Subcutaneous abdominal adipose tissue (tissue), 5 donors: ENCODE measurements at regions not wholly inside any gene's neighbourhood (a gene's known extent, or its start where the extent isn't known, plus 50 kb on each side); places are given as distances from the start of the nearest gene placed in this dataset.

ENCODE experiments used
- H3K27ac ChIP-seq: one replicate; pipeline ENCODE4 v1.7.0; 2013; ENCODE audit warnings: low read depth, mild to moderate bottlenecking, inconsistent platforms, low read length, moderate library complexity
- H3K27me3 ChIP-seq, 5 donors: one replicate each; pipeline ENCODE4 v1.7.0; 2013; ENCODE audit warnings: low read length in 5 of 5, inconsistent platforms in 1 of 5; ENCODE audit not compliant: control insufficient read depth in 5 of 5, insufficient read depth in 4 of 5
- H3K36me3 ChIP-seq, 5 donors: one replicate each; pipeline ENCODE4 v1.7.0; 2013; ENCODE audit warnings: low read length in 5 of 5; ENCODE audit not compliant: control insufficient read depth in 5 of 5, insufficient read depth in 5 of 5
- H3K4me1 ChIP-seq, 5 donors: one replicate each; pipeline ENCODE4 v1.7.0; 2013; ENCODE audit warnings: low read length in 5 of 5, mild to moderate bottlenecking in 3 of 5, moderate library complexity in 1 of 5; ENCODE audit not compliant: control insufficient read depth in 5 of 5, insufficient read depth in 5 of 5
- H3K4me3 ChIP-seq, 5 donors: one replicate each; pipeline ENCODE4 v1.7.0; 2013; ENCODE audit warnings: low read length in 5 of 5, low read depth in 1 of 5
- H3K9ac ChIP-seq, 5 donors: one replicate each; pipeline ENCODE4 v1.7.0; 2013; ENCODE audit warnings: low read length in 5 of 5, mild to moderate bottlenecking in 4 of 5, moderate library complexity in 3 of 5
- H3K9me3 ChIP-seq, 5 donors: one replicate each; pipeline ENCODE4 v1.7.0; 2013; ENCODE audit warnings: low read length in 5 of 5; ENCODE audit not compliant: control insufficient read depth in 5 of 5
- donor health status: healthy.
- donor health status: healthy.
- donor health status: healthy.
- donor health status: healthy.
- donor health status: healthy.

- no peak overlapping the region for H3K27ac ChIP-seq
- H3K9me3 ChIP-seq = no peaks in the 10 kb centered on the region
- H3K36me3 ChIP-seq = no peaks in the 10 kb centered on the region
- H3K27me3 ChIP-seq = no peaks in the 10 kb centered on the region
- H3K9ac ChIP-seq = no peak overlapping the region
- no peak overlapping the region for H3K4me3 ChIP-seq
- H3K4me1 ChIP-seq = no peaks in the 10 kb centered on the region
These were observed 376.8 kb upstream of the PHF14 start for GRCh38 chr7:10596827-10597226.

GRCh38 chr7:10604128-10604527 is 369.5 kb upstream of the PHF14 start:
- no peaks in the 10 kb centered on the region for H3K4me1 ChIP-seq
- H3K9ac ChIP-seq = no peak overlapping the region
- H3K36me3 ChIP-seq = no peaks in the 10 kb centered on the region
- H3K27me3 ChIP-seq = no peaks in the 10 kb centered on the region
- H3K27ac ChIP-seq = no peak overlapping the region
- no peak overlapping the region for H3K4me3 ChIP-seq
- H3K9me3 ChIP-seq = no peaks in the 10 kb centered on the region

GRCh38 chr7:10612950-10613349 is 360.7 kb upstream of the PHF14 start:
- Histone ChIP-seq H3K9ac (no peak overlapping the region), H3K36me3 (no peaks in the 10 kb centered on the region), H3K4me3 (no peak overlapping the region), H3K4me1 (no peaks in the 10 kb centered on the region), H3K9me3 (peaks cover 0 to 5% (median 0%) of the 10 kb centered on the region in 5 donors), H3K27me3 (no peaks in the 10 kb centered on the region), H3K27ac (no peak overlapping the region)

GRCh38 chr7:10618953-10619352 is 354.7 kb upstream of the PHF14 start:
- H3K36me3 ChIP-seq = no peaks in the 10 kb centered on the region
- H3K27me3 ChIP-seq = no peaks in the 10 kb centered on the region
- H3K9me3 ChIP-seq = peaks cover 0 to 5% (median 0%) of the 10 kb centered on the region in 5 donors
- H3K4me3 ChIP-seq = no peak overlapping the region
- no peak overlapping the region for H3K9ac ChIP-seq
- H3K4me1 ChIP-seq = no peaks in the 10 kb centered on the region
- H3K27ac ChIP-seq = no peak overlapping the region

- H3K36me3 ChIP-seq = no peaks in the 10 kb centered on the region
- H3K4me1 ChIP-seq = no peaks in the 10 kb centered on the region
- no peak overlapping the region for H3K27ac ChIP-seq
- no peaks in the 10 kb centered on the region for H3K9me3 ChIP-seq
- H3K27me3 ChIP-seq = no peaks in the 10 kb centered on the region
- no peak overlapping the region for H3K4me3 ChIP-seq
- no peak overlapping the region for H3K9ac ChIP-seq
These were observed 341.0 kb upstream of the PHF14 start for GRCh38 chr7:10632712-10633111.

GRCh38 chr7:10634239-10634638 is 339.4 kb upstream of the PHF14 start:
- Histone ChIP-seq H3K27me3 (no peaks in the 10 kb centered on the region), H3K9me3 (no peaks in the 10 kb centered on the region), H3K9ac (no peak overlapping the region), H3K36me3 (no peaks in the 10 kb centered on the region), H3K4me3 (no peak overlapping the region), H3K27ac (no peak overlapping the region), H3K4me1 (no peaks in the 10 kb centered on the region)

GRCh38 chr7:10637991-10638390 is 335.7 kb upstream of the PHF14 start:
- Histone ChIP-seq H3K9me3 (no peaks in the 10 kb centered on the region), H3K4me3 (no peak overlapping the region), H3K36me3 (no peaks in the 10 kb centered on the region), H3K4me1 (no peaks in the 10 kb centered on the region), H3K27me3 (peaks cover 0 to 2% (median 0%) of the 10 kb centered on the region in 5 donors), H3K27ac (no peak overlapping the region), H3K9ac (no peak overlapping the region)

- Histone ChIP-seq H3K27me3 (peaks cover 0 to 2% (median 0%) of the 10 kb centered on the region in 5 donors), H3K36me3 (no peaks in the 10 kb centered on the region), H3K4me1 (no peaks in the 10 kb centered on the region), H3K9me3 (no peaks in the 10 kb centered on the region), H3K9ac (no peak overlapping the region), H3K27ac (no peak overlapping the region), H3K4me3 (no peak overlapping the region)
These were observed 330.1 kb upstream of the PHF14 start for GRCh38 chr7:10643545-10643944.

- H3K4me1 ChIP-seq = no peaks in the 10 kb centered on the region
- no peak overlapping the region for H3K27ac ChIP-seq
- H3K27me3 ChIP-seq = peaks cover 0 to 2% (median 0%) of the 10 kb centered on the region in 5 donors
- H3K9me3 ChIP-seq = no peaks in the 10 kb centered on the region
- no peaks in the 10 kb centered on the region for H3K36me3 ChIP-seq
- H3K9ac ChIP-seq = no peak overlapping the region
- no peak overlapping the region for H3K4me3 ChIP-seq
These were observed 328.8 kb upstream of the PHF14 start for GRCh38 chr7:10644849-10645248.

- Histone ChIP-seq H3K27ac (no peak overlapping the region), H3K36me3 (no peaks in the 10 kb centered on the region), H3K9me3 (no peaks in the 10 kb centered on the region), H3K4me1 (no peaks in the 10 kb centered on the region), H3K27me3 (no peaks in the 10 kb centered on the region), H3K9ac (no peak overlapping the region), H3K4me3 (no peak overlapping the region)
These were observed 327.5 kb upstream of the PHF14 start for GRCh38 chr7:10646194-10646593.

- H3K4me1 ChIP-seq = no peaks in the 10 kb centered on the region
These were observed 325.4 kb upstream of the PHF14 start for GRCh38 chr7:10648289-10648688.

More at GRCh38 chr7:10648289-10648688, 325.4 kb upstream of the PHF14 start:
- Histone ChIP-seq H3K9me3 (no peaks in the 10 kb centered on the region), H3K9ac (no peak overlapping the region), H3K27me3 (no peaks in the 10 kb centered on the region), H3K27ac (no peak overlapping the region), H3K4me3 (no peak overlapping the region), H3K36me3 (no peaks in the 10 kb centered on the region)
